A673 (cell line): ENCODE measurements at regions not wholly inside any gene's neighbourhood (a gene's known extent, or its start where the extent isn't known, plus 50 kb on each side); places are given as distances from the start of the nearest gene placed in this dataset.

Experiments
- EZH2 ChIP-seq: fragments of 200-600 bp; sonication (generic); IDR thresholded peaks from 2 replicates; pipeline ENCODE4 v1.6.1; 2017; ENCODE audit warnings: borderline replicate concordance, low read depth, mild to moderate bottlenecking, mixed read lengths, antibody characterized with exemption, low read length; ENCODE audit not compliant: poor library complexity, severe bottlenecking
- TF ChIP-seq, protein P1 (sequence below): fragments of 300-800, 200-600 bp; sonication (generic); conservative IDR thresholded peaks from 2 replicates; pipeline ENCODE4 v1.5.1; 2017; ENCODE audit warnings: low read depth, mild to moderate bottlenecking, antibody characterized with exemption, low read length, moderate library complexity, mixed read lengths

DNA sequence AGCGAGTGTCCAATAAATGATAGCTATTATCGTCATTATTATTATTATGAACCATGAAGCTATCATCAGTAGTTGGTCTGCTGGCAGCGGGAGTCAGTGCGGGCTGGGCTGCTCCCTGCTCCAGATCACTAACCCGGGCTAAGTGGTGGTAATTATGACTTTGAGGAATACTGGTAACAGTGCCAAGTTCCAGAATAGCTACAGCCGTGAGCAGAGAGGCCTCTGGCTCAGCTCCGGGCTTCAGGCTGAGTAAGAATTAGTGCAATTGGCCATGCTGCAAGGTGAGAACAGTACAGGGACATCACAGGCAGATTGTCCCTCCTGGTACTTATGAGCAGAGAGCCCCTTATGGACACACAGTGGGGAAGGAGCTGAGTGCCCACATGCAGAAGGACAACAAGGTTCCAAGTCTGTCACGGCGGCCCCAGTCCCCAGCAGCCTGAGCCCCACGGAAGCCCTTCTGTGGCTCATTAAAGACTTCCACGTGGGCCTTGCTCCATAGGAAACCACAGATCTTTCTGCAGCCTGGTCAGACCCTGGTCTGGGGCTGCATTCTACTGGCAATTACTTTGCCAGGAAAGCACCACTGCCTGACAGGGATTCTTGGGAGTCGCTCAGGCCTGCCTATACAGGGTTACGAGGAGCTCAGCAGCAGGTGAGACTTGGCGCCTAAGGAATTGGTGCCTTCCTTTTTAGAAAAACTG is 235.1 kb downstream of the RRAGC start:
- TF ChIP-seq, protein P1, sequence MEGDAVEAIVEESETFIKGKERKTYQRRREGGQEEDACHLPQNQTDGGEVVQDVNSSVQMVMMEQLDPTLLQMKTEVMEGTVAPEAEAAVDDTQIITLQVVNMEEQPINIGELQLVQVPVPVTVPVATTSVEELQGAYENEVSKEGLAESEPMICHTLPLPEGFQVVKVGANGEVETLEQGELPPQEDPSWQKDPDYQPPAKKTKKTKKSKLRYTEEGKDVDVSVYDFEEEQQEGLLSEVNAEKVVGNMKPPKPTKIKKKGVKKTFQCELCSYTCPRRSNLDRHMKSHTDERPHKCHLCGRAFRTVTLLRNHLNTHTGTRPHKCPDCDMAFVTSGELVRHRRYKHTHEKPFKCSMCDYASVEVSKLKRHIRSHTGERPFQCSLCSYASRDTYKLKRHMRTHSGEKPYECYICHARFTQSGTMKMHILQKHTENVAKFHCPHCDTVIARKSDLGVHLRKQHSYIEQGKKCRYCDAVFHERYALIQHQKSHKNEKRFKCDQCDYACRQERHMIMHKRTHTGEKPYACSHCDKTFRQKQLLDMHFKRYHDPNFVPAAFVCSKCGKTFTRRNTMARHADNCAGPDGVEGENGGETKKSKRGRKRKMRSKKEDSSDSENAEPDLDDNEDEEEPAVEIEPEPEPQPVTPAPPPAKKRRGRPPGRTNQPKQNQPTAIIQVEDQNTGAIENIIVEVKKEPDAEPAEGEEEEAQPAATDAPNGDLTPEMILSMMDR: no peak
- no peak for TF ChIP-seq EZH2
